ENCODE measurements at regions not wholly inside any gene's neighbourhood (a gene's known extent, or its start where the extent isn't known, plus 50 kb on each side); places are given as distances from the start of the nearest gene placed in this dataset.
"Not testable (repeated sequence)": the region's sequence is repeated elsewhere in the genome, so short reads cannot be mapped to it uniquely, and the experiment has no call there.

GRCh38 chr3:32042867-32043266 lies 61.3 kb downstream of the ZNF860 start:
- not testable (repeated sequence) for H3K4me1 ChIP-seq, H3K36me3 ChIP-seq, H4K20me1 ChIP-seq, H3K27ac ChIP-seq, H3K27me3 ChIP-seq, H3K9ac ChIP-seq, H3K4me3 ChIP-seq, H3K4me2 ChIP-seq
- H3K9me3 ChIP-seq (replicated peaks in 1 of 11): peaks cover 33 to 53% (median 41%) of the 10 kb centered on the region in 11 experiments

GRCh38 chr3:32045091-32045915 lies 61.1 kb upstream of the GPD1L start:
- no peaks in the 10 kb centered on the region for H3K4me1 ChIP-seq
- no peaks in the 10 kb centered on the region for H4K20me1 ChIP-seq
- peaks cover 33 to 50% (median 39%) of the 10 kb centered on the region in 11 experiments for H3K9me3 ChIP-seq (replicated peaks in 1 of 11)
- H3K4me3 ChIP-seq: no peak overlapping the region
- no peaks in the 10 kb centered on the region for H3K27me3 ChIP-seq
- H3K27ac ChIP-seq: no peak overlapping the region
- no peak for TF ChIP-seq Cebpa-rat (IDR thresholded peaks at IDR 0.05)
- H3K9ac ChIP-seq: no peak overlapping the region
- H3K36me3 ChIP-seq: peaks cover 0 to 3% (median 0%) of the 10 kb centered on the region in 11 experiments; a peak in 2 of 22 replicates
- H3K4me2 ChIP-seq: no peak overlapping the region

GRCh38 chr3:32046102-32046501 lies 60.3 kb upstream of the GPD1L start:
- Histone ChIP-seq H4K20me1 (no peaks in the 10 kb centered on the region), H3K4me1 (no peaks in the 10 kb centered on the region), H3K9me3 (replicated peaks in 1 of 11) (peaks cover 29 to 42% (median 34%) of the 10 kb centered on the region in 11 experiments), H3K36me3 (peaks cover 0 to 3% (median 0%) of the 10 kb centered on the region in 11 experiments; a peak in 2 of 22 replicates), H3K4me2 (no peak overlapping the region), H3K9ac (no peak overlapping the region), H3K4me3 (no peak overlapping the region), H3K27ac (no peak overlapping the region), H3K27me3 (no peaks in the 10 kb centered on the region)
- no peak for TF ChIP-seq Cebpa-rat (IDR thresholded peaks at IDR 0.05)

GRCh38 chr3:32048487-32049182 lies 57.8 kb upstream of the GPD1L start:
- peaks cover 3 to 17% (median 9%) of the 10 kb centered on the region in 11 experiments for H3K9me3 ChIP-seq (replicated peaks in 1 of 11)
- no peak overlapping the region for H3K4me2 ChIP-seq
- H3K9ac ChIP-seq: no peak overlapping the region
- no peaks in the 10 kb centered on the region for H3K27me3 ChIP-seq
- TF ChIP-seq Cebpa-rat (IDR thresholded peaks at IDR 0.05): no peak
- H3K4me1 ChIP-seq: no peaks in the 10 kb centered on the region
- H4K20me1 ChIP-seq: no peaks in the 10 kb centered on the region
- H3K27ac ChIP-seq: no peak overlapping the region
- no peak overlapping the region for H3K4me3 ChIP-seq
- no peaks in the 10 kb centered on the region for H3K36me3 ChIP-seq

- H3K9me3 ChIP-seq (replicated peaks in 1 of 11): peaks cover 4 to 18% (median 7%) of the 10 kb centered on the region in 11 experiments
- H3K4me1 ChIP-seq: no peaks in the 10 kb centered on the region
- no peaks in the 10 kb centered on the region for H3K36me3 ChIP-seq
- H4K20me1 ChIP-seq: no peaks in the 10 kb centered on the region
- no peak overlapping the region for H3K4me2 ChIP-seq
- H3K9ac ChIP-seq: no peak overlapping the region
- no peak overlapping the region for H3K4me3 ChIP-seq
- TF ChIP-seq Cebpa-rat (IDR thresholded peaks at IDR 0.05): no peak
- H3K27me3 ChIP-seq: no peaks in the 10 kb centered on the region
- no peak overlapping the region for H3K27ac ChIP-seq
Observed at GRCh38 chr3:32049916-32050315, 56.5 kb upstream of the GPD1L start.

- not testable (repeated sequence) for H3K36me3 ChIP-seq, H3K9ac ChIP-seq, H3K4me1 ChIP-seq, H3K27me3 ChIP-seq, H3K4me3 ChIP-seq, H3K27ac ChIP-seq, H3K4me2 ChIP-seq, H4K20me1 ChIP-seq
- H3K9me3 ChIP-seq (replicated peaks in 1 of 11): peaks cover 14 to 26% (median 24%) of the 10 kb centered on the region in 11 experiments
Observed at GRCh38 chr3:32052230-32052629, 54.2 kb upstream of the GPD1L start.

GRCh38 chr3:32052851-32053250 lies 53.6 kb upstream of the GPD1L start:
- not testable (repeated sequence) for H3K4me1 ChIP-seq, H3K9ac ChIP-seq, H3K36me3 ChIP-seq, H3K27ac ChIP-seq, H3K4me3 ChIP-seq, H4K20me1 ChIP-seq, H3K4me2 ChIP-seq, H3K27me3 ChIP-seq
- peaks cover 14 to 26% (median 22%) of the 10 kb centered on the region in 11 experiments; a peak in 21 of 22 replicates for H3K9me3 ChIP-seq (replicated peaks in 1 of 11)

- Histone ChIP-seq H3K27ac (no peak overlapping the region), H3K4me2 (no peak overlapping the region), H3K36me3 (no peaks in the 10 kb centered on the region), H3K9me3 (replicated peaks in 1 of 11) (peaks cover 14 to 40% (median 22%) of the 10 kb centered on the region in 11 experiments; a peak in 20 of 22 replicates), H3K27me3 (no peaks in the 10 kb centered on the region), H3K4me3 (no peak overlapping the region), H4K20me1 (no peaks in the 10 kb centered on the region), H3K4me1 (no peaks in the 10 kb centered on the region), H3K9ac (no peak overlapping the region)
- no peak for TF ChIP-seq Cebpa-rat (IDR thresholded peaks at IDR 0.05)
Observed at GRCh38 chr3:32056559-32057290, 49.7 kb upstream of the GPD1L start.
